GM23338 (cell line): ENCODE measurements at regions not wholly inside any gene's neighbourhood (a gene's known extent, or its start where the extent isn't known, plus 50 kb on each side); places are given as distances from the start of the nearest gene placed in this dataset.

Source experiments
- ATAC-seq: fragments of 200-7000 bp; cut with Tn5 transposase; 3 replicates; pipeline ENCODE4 v1.9.1; 2020
- DNase-seq: peaks from one replicate; pipeline ENCODE4 v3.0.0-alpha.2; 2015; ENCODE audit warnings: low spot score
- H2AFZ ChIP-seq: fragments of 200-600 bp; sonication (generic); 2 replicates; pipeline ENCODE4 v1.8.0; 2016; ENCODE audit warnings: antibody characterized with exemption, mild to moderate bottlenecking, moderate library complexity
- H3F3A ChIP-seq: fragments of 200-600 bp; sonication (generic); replicated peaks from 2 replicates; pipeline ENCODE4 v1.8.0; 2017; ENCODE audit warnings: antibody characterized with exemption, mixed run types, low read depth
- H3K27ac ChIP-seq: fragments of 200-600 bp; sonication (generic); 2 replicates; pipeline ENCODE4 v1.6.1; 2016; ENCODE audit warnings: low read depth
- H3K27me3 ChIP-seq: fragments of 200-600 bp; sonication (generic); 2 replicates; pipeline ENCODE4 v1.8.0; 2016; ENCODE audit warnings: mild to moderate bottlenecking, mixed run types, moderate library complexity; ENCODE audit not compliant: insufficient read depth
- H3K36me3 ChIP-seq: fragments of 200-600 bp; sonication (generic); 2 replicates; pipeline ENCODE4 v1.8.0; 2016; ENCODE audit warnings: mild to moderate bottlenecking; ENCODE audit not compliant: insufficient read depth
- H3K4me1 ChIP-seq: fragments of 200-600 bp; sonication (generic); 2 replicates; pipeline ENCODE4 v1.8.0; 2016; ENCODE audit warnings: mild to moderate bottlenecking, moderate library complexity; ENCODE audit not compliant: insufficient read depth
- H3K4me2 ChIP-seq: fragments of 200-600 bp; sonication (generic); 2 replicates; pipeline ENCODE4 v1.7.1; 2017; ENCODE audit warnings: mixed run types
- H3K4me3 ChIP-seq: fragments of 200-600 bp; sonication (generic); 2 replicates; pipeline ENCODE4 v1.6.1; 2016; ENCODE audit warnings: mixed run types
- H3K79me2 ChIP-seq: fragments of 200-600 bp; sonication (generic); replicated peaks from 2 replicates; pipeline ENCODE4 v1.8.0; 2017; ENCODE audit warnings: mild to moderate bottlenecking; ENCODE audit not compliant: insufficient read depth
- H3K9me2 ChIP-seq: fragments of 200-600 bp; sonication (generic); 2 replicates; pipeline ENCODE4 v1.8.0; 2017; ENCODE audit not compliant: insufficient read depth
- H4K20me1 ChIP-seq: fragments of 200-600 bp; sonication (generic); replicated peaks from 2 replicates; pipeline ENCODE4 v1.8.0; 2017; ENCODE audit warnings: mild to moderate bottlenecking; ENCODE audit not compliant: insufficient read depth
- H3K27ac Mint-ChIP-seq: 2 replicates; pipeline ENCODE4 v1.8.0; 2020; ENCODE audit warnings: inconsistent platforms, mild to moderate bottlenecking, moderate library complexity, mixed read lengths
- H3K27me3 Mint-ChIP-seq: 3 replicates; pipeline ENCODE4 v1.8.0; 2022; ENCODE audit warnings: low read depth, mild to moderate bottlenecking, moderate library complexity, mixed read lengths, inconsistent platforms; ENCODE audit not compliant: insufficient read depth, poor library complexity
- H3K36me3 Mint-ChIP-seq: 3 replicates; pipeline ENCODE4 v1.8.0; 2021; ENCODE audit warnings: low read depth, mild to moderate bottlenecking, inconsistent platforms, moderate library complexity, mixed read lengths
- H3K4me1 Mint-ChIP-seq: 3 replicates; pipeline ENCODE4 v1.8.0; 2020; ENCODE audit warnings: mild to moderate bottlenecking, inconsistent platforms, mixed read lengths
- H3K4me3 Mint-ChIP-seq: 3 replicates; pipeline ENCODE4 v1.8.0; 2021; ENCODE audit warnings: moderate library complexity, mild to moderate bottlenecking, inconsistent platforms, mixed read lengths
- H3K9me3 Mint-ChIP-seq: 3 replicates; pipeline ENCODE4 v1.8.0; 2020; ENCODE audit warnings: moderate library complexity, mild to moderate bottlenecking, inconsistent platforms, mixed read lengths
- CREB1 ChIP-seq: fragments of 250-450 bp; sonication (Bioruptor Pico); IDR thresholded peaks from 2 replicates; pipeline ENCODE4 v1.5.0; 2020; ENCODE audit warnings: low read depth, mild to moderate bottlenecking, moderate library complexity
- EZH2 ChIP-seq: fragments of 200-600 bp; sonication (generic); IDR thresholded peaks from one replicate; pipeline ENCODE4 v1.8.0; 2017; ENCODE audit warnings: antibody characterized with exemption, mild to moderate bottlenecking, low read depth; ENCODE audit not compliant: unreplicated experiment
- EZH2phosphoT487 ChIP-seq: fragments of 200-600 bp; sonication (generic); IDR thresholded peaks from one replicate; pipeline ENCODE4 v1.8.1; 2018; ENCODE audit warnings: antibody characterized with exemption; ENCODE audit not compliant: unreplicated experiment
- JUNB ChIP-seq: IDR thresholded peaks from one replicate; pipeline ENCODE4 v1.6.1; 2016; ENCODE audit warnings: antibody characterized with exemption; ENCODE audit not compliant: unreplicated experiment
- NANOG ChIP-seq: IDR thresholded peaks from 2 replicates; pipeline ENCODE4 v1.6.1; 2016; ENCODE audit warnings: antibody characterized with exemption, borderline replicate concordance
- POLR2AphosphoS5 ChIP-seq: IDR thresholded peaks from 2 replicates; pipeline ENCODE4 v1.6.1; 2016; ENCODE audit warnings: antibody characterized with exemption, low read depth
- STAT1 ChIP-seq: IDR thresholded peaks from one replicate; pipeline ENCODE4 v1.6.1; 2016; ENCODE audit warnings: antibody characterized with exemption; ENCODE audit not compliant: unreplicated experiment
- ZNF114 ChIP-seq: fragments of 250-450 bp; sonication (Bioruptor Pico); IDR thresholded peaks from 2 replicates; pipeline ENCODE4 v1.5.0; 2020; ENCODE audit warnings: mild to moderate bottlenecking, moderate library complexity
- ZNF331 ChIP-seq: fragments of 250-450 bp; sonication (Bioruptor Pico); IDR thresholded peaks from 2 replicates; pipeline ENCODE4 v1.5.0; 2020; ENCODE audit warnings: low read depth, mild to moderate bottlenecking, moderate library complexity
- TF ChIP-seq, protein P1 (sequence below): IDR thresholded peaks from one replicate; pipeline ENCODE4 v1.6.1; 2018; ENCODE audit warnings: antibody characterized with exemption; ENCODE audit not compliant: unreplicated experiment
- TF ChIP-seq, protein P2 (sequence below), 2 experiments: fragments of 200-600 bp in 1 of 2; sonication (generic) in 1 of 2; conservative IDR thresholded peaks; 2 replicates each; pipeline versions ENCODE4 v1.5.1 to v1.6.1; 2016 to 2017; ENCODE audit warnings: antibody characterized with exemption in 2 of 2, low read depth in 2 of 2, mild to moderate bottlenecking in 2 of 2, moderate library complexity in 1 of 2
- TF ChIP-seq, protein P3 (sequence below): IDR thresholded peaks from 2 replicates; pipeline ENCODE4 v1.6.1; 2016; ENCODE audit warnings: antibody characterized with exemption
- TF ChIP-seq, protein P4 (sequence below): fragments of 250-450 bp; sonication (Bioruptor Pico); IDR thresholded peaks from 2 replicates; pipeline ENCODE4 v1.5.0; 2020; ENCODE audit warnings: mild to moderate bottlenecking, moderate library complexity

DNA sequence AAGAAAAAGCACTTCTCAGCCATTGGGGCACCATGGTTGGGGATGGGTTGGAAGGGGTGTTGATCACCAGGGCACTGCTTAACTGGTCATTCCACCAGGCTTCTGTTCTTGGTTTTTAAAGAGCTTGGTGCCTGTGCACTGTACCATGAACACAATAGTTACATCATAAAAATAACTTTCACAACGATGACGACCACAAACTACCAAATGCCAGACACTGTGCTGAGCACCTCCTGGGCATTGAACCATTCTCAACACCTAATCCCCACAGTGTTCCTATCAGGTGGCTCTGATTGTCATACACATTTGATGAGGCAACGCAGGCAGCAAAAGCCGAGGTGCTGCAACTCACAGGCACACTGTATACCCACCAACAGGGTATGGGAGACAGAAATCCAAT is 208.0 kb downstream of the FOXL1 start:
- Histone ChIP-seq H2AFZ (no peak overlapping the region), H3K27ac (no peak overlapping the region), H3K79me2 (no peaks in the 10 kb centered on the region), H3K36me3 (no peaks in the 10 kb centered on the region), H3K4me2 (no peak overlapping the region), H3K4me3 (no peak overlapping the region), H3K4me1 (peaks cover 9% of the 10 kb centered on the region; the same call in 1 of the 2 replicates), H4K20me1 (no peaks in the 10 kb centered on the region), H3F3A (no peaks in the 10 kb centered on the region), H3K27me3 (no peaks in the 10 kb centered on the region), H3K9me2 (no peaks in the 10 kb centered on the region)
- Mint-ChIP-seq H3K9me3 (no peaks in the 10 kb centered on the region), H3K4me3 (no peak overlapping the region), H3K36me3 (no peaks in the 10 kb centered on the region), H3K27ac (no peak overlapping the region), H3K4me1 (peaks cover 27% of the 10 kb centered on the region), H3K27me3 (peaks cover 4% of the 10 kb centered on the region)
- DNase-seq = no peak
- no peak for TF ChIP-seq ZNF114 (CRISPR knock-in tag)
- no peak for TF ChIP-seq CREB1 (CRISPR knock-in tag)
- TF ChIP-seq, protein P1, sequence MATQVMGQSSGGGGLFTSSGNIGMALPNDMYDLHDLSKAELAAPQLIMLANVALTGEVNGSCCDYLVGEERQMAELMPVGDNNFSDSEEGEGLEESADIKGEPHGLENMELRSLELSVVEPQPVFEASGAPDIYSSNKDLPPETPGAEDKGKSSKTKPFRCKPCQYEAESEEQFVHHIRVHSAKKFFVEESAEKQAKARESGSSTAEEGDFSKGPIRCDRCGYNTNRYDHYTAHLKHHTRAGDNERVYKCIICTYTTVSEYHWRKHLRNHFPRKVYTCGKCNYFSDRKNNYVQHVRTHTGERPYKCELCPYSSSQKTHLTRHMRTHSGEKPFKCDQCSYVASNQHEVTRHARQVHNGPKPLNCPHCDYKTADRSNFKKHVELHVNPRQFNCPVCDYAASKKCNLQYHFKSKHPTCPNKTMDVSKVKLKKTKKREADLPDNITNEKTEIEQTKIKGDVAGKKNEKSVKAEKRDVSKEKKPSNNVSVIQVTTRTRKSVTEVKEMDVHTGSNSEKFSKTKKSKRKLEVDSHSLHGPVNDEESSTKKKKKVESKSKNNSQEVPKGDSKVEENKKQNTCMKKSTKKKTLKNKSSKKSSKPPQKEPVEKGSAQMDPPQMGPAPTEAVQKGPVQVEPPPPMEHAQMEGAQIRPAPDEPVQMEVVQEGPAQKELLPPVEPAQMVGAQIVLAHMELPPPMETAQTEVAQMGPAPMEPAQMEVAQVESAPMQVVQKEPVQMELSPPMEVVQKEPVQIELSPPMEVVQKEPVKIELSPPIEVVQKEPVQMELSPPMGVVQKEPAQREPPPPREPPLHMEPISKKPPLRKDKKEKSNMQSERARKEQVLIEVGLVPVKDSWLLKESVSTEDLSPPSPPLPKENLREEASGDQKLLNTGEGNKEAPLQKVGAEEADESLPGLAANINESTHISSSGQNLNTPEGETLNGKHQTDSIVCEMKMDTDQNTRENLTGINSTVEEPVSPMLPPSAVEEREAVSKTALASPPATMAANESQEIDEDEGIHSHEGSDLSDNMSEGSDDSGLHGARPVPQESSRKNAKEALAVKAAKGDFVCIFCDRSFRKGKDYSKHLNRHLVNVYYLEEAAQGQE = no peak
- TF ChIP-seq JUNB = no peak
- no peak for TF ChIP-seq STAT1
- TF ChIP-seq, protein P2, sequence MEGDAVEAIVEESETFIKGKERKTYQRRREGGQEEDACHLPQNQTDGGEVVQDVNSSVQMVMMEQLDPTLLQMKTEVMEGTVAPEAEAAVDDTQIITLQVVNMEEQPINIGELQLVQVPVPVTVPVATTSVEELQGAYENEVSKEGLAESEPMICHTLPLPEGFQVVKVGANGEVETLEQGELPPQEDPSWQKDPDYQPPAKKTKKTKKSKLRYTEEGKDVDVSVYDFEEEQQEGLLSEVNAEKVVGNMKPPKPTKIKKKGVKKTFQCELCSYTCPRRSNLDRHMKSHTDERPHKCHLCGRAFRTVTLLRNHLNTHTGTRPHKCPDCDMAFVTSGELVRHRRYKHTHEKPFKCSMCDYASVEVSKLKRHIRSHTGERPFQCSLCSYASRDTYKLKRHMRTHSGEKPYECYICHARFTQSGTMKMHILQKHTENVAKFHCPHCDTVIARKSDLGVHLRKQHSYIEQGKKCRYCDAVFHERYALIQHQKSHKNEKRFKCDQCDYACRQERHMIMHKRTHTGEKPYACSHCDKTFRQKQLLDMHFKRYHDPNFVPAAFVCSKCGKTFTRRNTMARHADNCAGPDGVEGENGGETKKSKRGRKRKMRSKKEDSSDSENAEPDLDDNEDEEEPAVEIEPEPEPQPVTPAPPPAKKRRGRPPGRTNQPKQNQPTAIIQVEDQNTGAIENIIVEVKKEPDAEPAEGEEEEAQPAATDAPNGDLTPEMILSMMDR (conservative IDR thresholded peaks at IDR 0.05; ENCODE audit: low read depth in 2 of 2) = no peak
- TF ChIP-seq, protein P3, sequence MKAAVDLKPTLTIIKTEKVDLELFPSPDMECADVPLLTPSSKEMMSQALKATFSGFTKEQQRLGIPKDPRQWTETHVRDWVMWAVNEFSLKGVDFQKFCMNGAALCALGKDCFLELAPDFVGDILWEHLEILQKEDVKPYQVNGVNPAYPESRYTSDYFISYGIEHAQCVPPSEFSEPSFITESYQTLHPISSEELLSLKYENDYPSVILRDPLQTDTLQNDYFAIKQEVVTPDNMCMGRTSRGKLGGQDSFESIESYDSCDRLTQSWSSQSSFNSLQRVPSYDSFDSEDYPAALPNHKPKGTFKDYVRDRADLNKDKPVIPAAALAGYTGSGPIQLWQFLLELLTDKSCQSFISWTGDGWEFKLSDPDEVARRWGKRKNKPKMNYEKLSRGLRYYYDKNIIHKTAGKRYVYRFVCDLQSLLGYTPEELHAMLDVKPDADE = no peak
- TF ChIP-seq EZH2 = no peak
- TF ChIP-seq POLR2AphosphoS5 = no peak
- no peak for TF ChIP-seq ZNF331
- no peak for TF ChIP-seq EZH2phosphoT487
- no peak for TF ChIP-seq NANOG
- TF ChIP-seq, protein P4, sequence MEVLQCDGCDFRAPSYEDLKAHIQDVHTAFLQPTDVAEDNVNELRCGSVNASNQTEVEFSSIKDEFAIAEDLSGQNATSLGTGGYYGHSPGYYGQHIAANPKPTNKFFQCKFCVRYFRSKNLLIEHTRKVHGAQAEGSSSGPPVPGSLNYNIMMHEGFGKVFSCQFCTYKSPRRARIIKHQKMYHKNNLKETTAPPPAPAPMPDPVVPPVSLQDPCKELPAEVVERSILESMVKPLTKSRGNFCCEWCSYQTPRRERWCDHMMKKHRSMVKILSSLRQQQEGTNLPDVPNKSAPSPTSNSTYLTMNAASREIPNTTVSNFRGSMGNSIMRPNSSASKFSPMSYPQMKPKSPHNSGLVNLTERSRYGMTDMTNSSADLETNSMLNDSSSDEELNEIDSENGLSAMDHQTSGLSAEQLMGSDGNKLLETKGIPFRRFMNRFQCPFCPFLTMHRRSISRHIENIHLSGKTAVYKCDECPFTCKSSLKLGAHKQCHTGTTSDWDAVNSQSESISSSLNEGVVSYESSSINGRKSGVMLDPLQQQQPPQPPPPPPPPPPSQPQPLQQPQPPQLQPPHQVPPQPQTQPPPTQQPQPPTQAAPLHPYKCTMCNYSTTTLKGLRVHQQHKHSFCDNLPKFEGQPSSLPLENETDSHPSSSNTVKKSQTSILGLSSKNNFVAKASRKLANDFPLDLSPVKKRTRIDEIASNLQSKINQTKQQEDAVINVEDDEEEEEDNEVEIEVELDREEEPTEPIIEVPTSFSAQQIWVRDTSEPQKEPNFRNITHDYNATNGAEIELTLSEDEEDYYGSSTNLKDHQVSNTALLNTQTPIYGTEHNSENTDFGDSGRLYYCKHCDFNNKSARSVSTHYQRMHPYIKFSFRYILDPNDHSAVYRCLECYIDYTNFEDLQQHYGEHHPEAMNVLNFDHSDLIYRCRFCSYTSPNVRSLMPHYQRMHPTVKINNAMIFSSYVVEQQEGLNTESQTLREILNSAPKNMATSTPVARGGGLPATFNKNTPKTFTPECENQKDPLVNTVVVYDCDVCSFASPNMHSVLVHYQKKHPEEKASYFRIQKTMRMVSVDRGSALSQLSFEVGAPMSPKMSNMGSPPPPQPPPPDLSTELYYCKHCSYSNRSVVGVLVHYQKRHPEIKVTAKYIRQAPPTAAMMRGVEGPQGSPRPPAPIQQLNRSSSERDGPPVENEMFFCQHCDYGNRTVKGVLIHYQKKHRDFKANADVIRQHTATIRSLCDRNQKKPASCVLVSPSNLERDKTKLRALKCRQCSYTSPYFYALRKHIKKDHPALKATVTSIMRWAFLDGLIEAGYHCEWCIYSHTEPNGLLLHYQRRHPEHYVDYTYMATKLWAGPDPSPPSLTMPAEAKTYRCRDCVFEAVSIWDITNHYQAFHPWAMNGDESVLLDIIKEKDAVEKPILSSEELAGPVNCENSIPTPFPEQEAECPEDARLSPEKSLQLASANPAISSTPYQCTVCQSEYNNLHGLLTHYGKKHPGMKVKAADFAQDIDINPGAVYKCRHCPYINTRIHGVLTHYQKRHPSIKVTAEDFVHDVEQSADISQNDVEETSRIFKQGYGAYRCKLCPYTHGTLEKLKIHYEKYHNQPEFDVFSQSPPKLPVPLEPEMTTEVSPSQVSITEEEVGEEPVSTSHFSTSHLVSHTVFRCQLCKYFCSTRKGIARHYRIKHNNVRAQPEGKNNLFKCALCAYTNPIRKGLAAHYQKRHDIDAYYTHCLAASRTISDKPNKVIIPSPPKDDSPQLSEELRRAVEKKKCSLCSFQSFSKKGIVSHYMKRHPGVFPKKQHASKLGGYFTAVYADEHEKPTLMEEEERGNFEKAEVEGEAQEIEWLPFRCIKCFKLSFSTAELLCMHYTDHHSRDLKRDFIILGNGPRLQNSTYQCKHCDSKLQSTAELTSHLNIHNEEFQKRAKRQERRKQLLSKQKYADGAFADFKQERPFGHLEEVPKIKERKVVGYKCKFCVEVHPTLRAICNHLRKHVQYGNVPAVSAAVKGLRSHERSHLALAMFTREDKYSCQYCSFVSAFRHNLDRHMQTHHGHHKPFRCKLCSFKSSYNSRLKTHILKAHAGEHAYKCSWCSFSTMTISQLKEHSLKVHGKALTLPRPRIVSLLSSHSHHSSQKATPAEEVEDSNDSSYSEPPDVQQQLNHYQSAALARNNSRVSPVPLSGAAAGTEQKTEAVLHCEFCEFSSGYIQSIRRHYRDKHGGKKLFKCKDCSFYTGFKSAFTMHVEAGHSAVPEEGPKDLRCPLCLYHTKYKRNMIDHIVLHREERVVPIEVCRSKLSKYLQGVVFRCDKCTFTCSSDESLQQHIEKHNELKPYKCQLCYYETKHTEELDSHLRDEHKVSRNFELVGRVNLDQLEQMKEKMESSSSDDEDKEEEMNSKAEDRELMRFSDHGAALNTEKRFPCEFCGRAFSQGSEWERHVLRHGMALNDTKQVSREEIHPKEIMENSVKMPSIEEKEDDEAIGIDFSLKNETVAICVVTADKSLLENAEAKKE (CRISPR knock-in tag) = no peak
- no peak for ATAC-seq
